ENCODE measurements at regions not wholly inside any gene's neighbourhood (a gene's known extent, or its start where the extent isn't known, plus 50 kb on each side); places are given as distances from the start of the nearest gene placed in this dataset.
"Not testable (repeated sequence)": the region's sequence is repeated elsewhere in the genome, so short reads cannot be mapped to it uniquely, and the experiment has no call there.

- DNase-seq (ENCODE audit: low spot score): not testable (repeated sequence)
Measured at GRCh38 chr5:122515210-122515609, 203.2 kb downstream of the SNCAIP start.

GRCh38 chr5:122515709-122516431 lies 203.8 kb downstream of the SNCAIP start:
- DNase-seq (ENCODE audit: low spot score): no peak

GRCh38 chr5:122516432-122516743 lies 204.4 kb downstream of the SNCAIP start:
- no peak for DNase-seq (ENCODE audit: low spot score)

GRCh38 chr5:122517091-122517490 lies 205.1 kb downstream of the SNCAIP start:
- DNase-seq (ENCODE audit: low spot score): no peak

GRCh38 chr5:122523776-122524175 lies 211.7 kb downstream of the SNCAIP start:
- DNase-seq (ENCODE audit: low spot score): no peak

GRCh38 chr5:122527547-122527946 lies 215.5 kb downstream of the SNCAIP start:
- DNase-seq (ENCODE audit: low spot score): no peak

- DNase-seq (ENCODE audit: low spot score): no peak
Measured at GRCh38 chr5:122532035-122532434, 220.0 kb downstream of the SNCAIP start.

- DNase-seq (ENCODE audit: low spot score): no peak
Measured at GRCh38 chr5:122533825-122534224, 221.8 kb downstream of the SNCAIP start.

- no peak for DNase-seq (ENCODE audit: low spot score)
Measured at GRCh38 chr5:122534829-122535228, 222.8 kb downstream of the SNCAIP start.

- no peak for DNase-seq (ENCODE audit: low spot score)
Measured at GRCh38 chr5:122541388-122541787, 229.4 kb downstream of the SNCAIP start.

- DNase-seq (ENCODE audit: low spot score): no peak
Measured at GRCh38 chr5:122545986-122546385, 228.9 kb upstream of the SNX2 start.

GRCh38 chr5:122547219-122547618 lies 227.7 kb upstream of the SNX2 start:
- DNase-seq (ENCODE audit: low spot score): no peak

- DNase-seq (ENCODE audit: low spot score): no peak
Measured at GRCh38 chr5:122547669-122548068, 227.2 kb upstream of the SNX2 start.

GRCh38 chr5:122559676-122560075 lies 215.2 kb upstream of the SNX2 start:
- DNase-seq (ENCODE audit: low spot score): no peak

- DNase-seq (ENCODE audit: low spot score): no peak
Measured at GRCh38 chr5:122561209-122561608, 213.7 kb upstream of the SNX2 start.

- DNase-seq (ENCODE audit: low spot score): no peak
Measured at GRCh38 chr5:122565331-122565730, 209.5 kb upstream of the SNX2 start.

- DNase-seq (ENCODE audit: low spot score): no peak
Measured at GRCh38 chr5:122576256-122577016, 198.4 kb upstream of the SNX2 start.

- DNase-seq (ENCODE audit: low spot score): no peak
Measured at GRCh38 chr5:122581629-122582028, 193.3 kb upstream of the SNX2 start.

- DNase-seq (ENCODE audit: low spot score): no peak
Measured at GRCh38 chr5:122584411-122585300, 190.2 kb upstream of the SNX2 start.

- DNase-seq (ENCODE audit: low spot score): no peak
Measured at GRCh38 chr5:122585371-122585770, 189.5 kb upstream of the SNX2 start.

GRCh38 chr5:122586351-122586750 lies 188.5 kb upstream of the SNX2 start:
- no peak for DNase-seq (ENCODE audit: low spot score)

GRCh38 chr5:122591828-122592227 lies 183.1 kb upstream of the SNX2 start:
- DNase-seq (ENCODE audit: low spot score): no peak

- DNase-seq (ENCODE audit: low spot score): no peak
Measured at GRCh38 chr5:122599000-122599399, 175.9 kb upstream of the SNX2 start.
